Keratinocyte (primary cell): ENCODE measurements at regions not wholly inside any gene's neighbourhood (a gene's known extent, or its start where the extent isn't known, plus 50 kb on each side); places are given as distances from the start of the nearest gene placed in this dataset.

Experiments
- DNase-seq: peaks from one replicate; pipeline ENCODE4 v3.0.0-alpha.2; 2011; ENCODE audit warnings: low read depth, missing footprints, low spot score
- FAIRE-seq: peaks from 2 replicates; lab custom pipeline; 2011; peaks lifted over from hg19 to GRCh38; lab: Jason Lieb, UNC
- H2AFZ ChIP-seq: 2 replicates; pipeline ENCODE4 v1.6.0; 2012; ENCODE audit warnings: low read length, control low read depth, inconsistent platforms; ENCODE audit not compliant: control insufficient read depth
- H3K27ac ChIP-seq: 2 replicates; pipeline ENCODE4 v1.5.1; 2011; ENCODE audit warnings: low read length; ENCODE audit not compliant: control insufficient read depth, insufficient read depth
- H3K27me3 ChIP-seq: 3 replicates; pipeline ENCODE4 v1.6.0; 2011; ENCODE audit warnings: low read length; ENCODE audit not compliant: control insufficient read depth, insufficient read depth; ENCODE audit errors: extremely low read depth
- H3K36me3 ChIP-seq, 2 experiments: 2 replicates in 1 of 2; 3 replicates in 1 of 2; pipeline ENCODE4 v1.5.1; 2011; ENCODE audit warnings: low read length in 2 of 2, mild to moderate bottlenecking in 1 of 2; ENCODE audit not compliant: control insufficient read depth in 2 of 2, insufficient read depth in 2 of 2; ENCODE audit errors: extremely low read depth in 1 of 2
- H3K4me1 ChIP-seq: 3 replicates; pipeline ENCODE4 v1.5.1; 2011; ENCODE audit warnings: low read length; ENCODE audit not compliant: control insufficient read depth, insufficient read depth; ENCODE audit errors: extremely low read depth
- H3K4me2 ChIP-seq: 3 replicates; pipeline ENCODE4 v1.6.0; 2011; ENCODE audit warnings: low read depth, low read length; ENCODE audit not compliant: control insufficient read depth, insufficient read depth; ENCODE audit errors: extremely low read depth
- H3K4me3 ChIP-seq, 3 experiments: fragments of 200-600 bp in 1 of 3; sonication (generic) in 1 of 3; 2 replicates in 2 of 3; 3 replicates in 1 of 3; pipeline ENCODE4 v1.5.1; 2011 to 2016; ENCODE audit warnings: low read length in 3 of 3, mild to moderate bottlenecking in 3 of 3, control low read depth in 2 of 3, inconsistent platforms in 1 of 3, low read depth in 1 of 3, mixed read lengths in 1 of 3, mixed run types in 1 of 3, moderate library complexity in 1 of 3; ENCODE audit not compliant: control insufficient read depth in 2 of 3, insufficient read depth in 2 of 3; ENCODE audit errors: extremely low read depth in 1 of 3
- H3K79me2 ChIP-seq: 2 replicates; pipeline ENCODE4 v1.6.0; 2012; ENCODE audit warnings: low read length; ENCODE audit not compliant: control insufficient read depth, insufficient read depth
- H3K9ac ChIP-seq: 3 replicates; pipeline ENCODE4 v1.6.0; 2011; ENCODE audit warnings: low read length; ENCODE audit not compliant: control insufficient read depth, insufficient read depth; ENCODE audit errors: extremely low read depth
- H3K9me1 ChIP-seq: 3 replicates; pipeline ENCODE4 v1.6.0; 2011; ENCODE audit warnings: low read length; ENCODE audit not compliant: control insufficient read depth, insufficient read depth; ENCODE audit errors: extremely low read depth
- H3K9me3 ChIP-seq: 2 replicates; pipeline ENCODE4 v1.5.1; 2012; ENCODE audit warnings: low read depth, low read length; ENCODE audit not compliant: control insufficient read depth
- H4K20me1 ChIP-seq: 3 replicates; pipeline ENCODE4 v1.6.0; 2011; ENCODE audit warnings: low read length; ENCODE audit not compliant: control insufficient read depth, insufficient read depth; ENCODE audit errors: extremely low read depth
- EZH2 ChIP-seq: IDR thresholded peaks from one replicate; pipeline ENCODE4 v1.6.1; 2012; ENCODE audit warnings: inconsistent platforms, mild to moderate bottlenecking, low read length, moderate library complexity
- dilution Hi-C: fragments of 300-500 bp; cut with MboI; formaldehyde crosslinking; loops from one replicate; pipeline ENCODE4 v1.7.0; 2020; ENCODE audit warnings: low sequenced_read_pairs; ENCODE audit not compliant: extremely low pct_ligation_motif_present
- TF ChIP-seq, protein P1 (sequence below), 3 experiments: IDR thresholded peaks in 1 of 3; conservative IDR thresholded peaks in 1 of 3; optimal IDR thresholded peaks in 1 of 3; 2 replicates in 2 of 3; 3 replicates in 1 of 3; pipeline versions ENCODE3 to v1.5.1; 2011; ENCODE audit warnings: low read length in 3 of 3, mild to moderate bottlenecking in 3 of 3, moderate library complexity in 2 of 3, control low read depth in 1 of 3, inconsistent platforms in 1 of 3; ENCODE audit not compliant: insufficient read depth in 2 of 3; ENCODE audit errors: extremely low read depth in 1 of 3

DNA sequence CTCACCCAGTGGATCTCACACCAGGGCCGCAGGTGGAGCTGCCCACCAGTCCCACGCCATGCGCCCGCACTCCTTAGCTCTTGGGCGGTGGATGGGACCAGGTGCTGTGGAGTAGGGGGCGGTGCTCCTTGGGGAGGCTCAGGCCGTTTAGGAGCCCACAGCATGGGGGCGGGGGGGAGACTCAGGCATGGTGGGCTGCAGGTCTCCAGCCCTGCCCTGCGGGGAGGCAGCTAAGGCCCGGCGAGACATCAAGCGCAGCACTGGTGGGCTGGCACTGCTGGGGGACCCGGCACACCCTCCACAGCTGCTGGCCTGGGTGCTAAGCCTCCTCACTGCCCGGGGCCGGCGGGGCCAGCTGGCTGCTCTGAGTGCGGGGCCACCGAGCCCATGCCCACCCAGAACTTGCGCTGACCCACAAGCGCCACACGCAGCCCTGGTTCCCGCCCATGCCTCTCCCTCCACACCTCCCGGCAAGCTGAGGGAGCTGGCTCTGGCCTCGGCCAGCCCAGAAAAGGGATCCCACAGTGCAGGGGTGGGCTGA is 312.9 kb upstream of the GIMD1 start:
- TF ChIP-seq, protein P1, sequence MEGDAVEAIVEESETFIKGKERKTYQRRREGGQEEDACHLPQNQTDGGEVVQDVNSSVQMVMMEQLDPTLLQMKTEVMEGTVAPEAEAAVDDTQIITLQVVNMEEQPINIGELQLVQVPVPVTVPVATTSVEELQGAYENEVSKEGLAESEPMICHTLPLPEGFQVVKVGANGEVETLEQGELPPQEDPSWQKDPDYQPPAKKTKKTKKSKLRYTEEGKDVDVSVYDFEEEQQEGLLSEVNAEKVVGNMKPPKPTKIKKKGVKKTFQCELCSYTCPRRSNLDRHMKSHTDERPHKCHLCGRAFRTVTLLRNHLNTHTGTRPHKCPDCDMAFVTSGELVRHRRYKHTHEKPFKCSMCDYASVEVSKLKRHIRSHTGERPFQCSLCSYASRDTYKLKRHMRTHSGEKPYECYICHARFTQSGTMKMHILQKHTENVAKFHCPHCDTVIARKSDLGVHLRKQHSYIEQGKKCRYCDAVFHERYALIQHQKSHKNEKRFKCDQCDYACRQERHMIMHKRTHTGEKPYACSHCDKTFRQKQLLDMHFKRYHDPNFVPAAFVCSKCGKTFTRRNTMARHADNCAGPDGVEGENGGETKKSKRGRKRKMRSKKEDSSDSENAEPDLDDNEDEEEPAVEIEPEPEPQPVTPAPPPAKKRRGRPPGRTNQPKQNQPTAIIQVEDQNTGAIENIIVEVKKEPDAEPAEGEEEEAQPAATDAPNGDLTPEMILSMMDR (optimal IDR thresholded peaks at IDR 0.05 in 1 of 3, IDR thresholded peaks at IDR 0.05 in 1 of 3, conservative IDR thresholded peaks at IDR 0.05 in 1 of 3; ENCODE audit: extremely low read depth in 1 of 3, insufficient read depth in 2 of 3, low read length in 3 of 3): no peak
- TF ChIP-seq EZH2: no peak
- Histone ChIP-seq H2AFZ (no peak overlapping the region), H3K79me2 (no peaks in the 10 kb centered on the region), H3K27me3 (no peaks in the 10 kb centered on the region), H3K9me3 (no peaks in the 10 kb centered on the region), H3K36me3 (no peaks in the 10 kb centered on the region), H3K4me2 (no peak overlapping the region), H3K4me3 (no peak overlapping the region), H4K20me1 (no peaks in the 10 kb centered on the region), H3K4me1 (no peaks in the 10 kb centered on the region), H3K9me1 (no peaks in the 10 kb centered on the region), H3K9ac (no peak overlapping the region), H3K27ac (no peak overlapping the region)
- DNase-seq (no peak), FAIRE-seq (no peak)
- dilution Hi-C loops: no loop called here

- Histone ChIP-seq H3K4me3 (no peak overlapping the region), H3K4me1 (no peaks in the 10 kb centered on the region), H3K27ac (no peak overlapping the region), H3K79me2 (no peaks in the 10 kb centered on the region), H3K4me2 (no peak overlapping the region), H4K20me1 (no peaks in the 10 kb centered on the region), H3K27me3 (no peaks in the 10 kb centered on the region), H3K9ac (no peak overlapping the region), H2AFZ (no peak overlapping the region), H3K9me1 (no peaks in the 10 kb centered on the region), H3K36me3 (no peaks in the 10 kb centered on the region), H3K9me3 (no peaks in the 10 kb centered on the region)
- TF ChIP-seq, protein P1 (optimal IDR thresholded peaks at IDR 0.05 in 1 of 3, IDR thresholded peaks at IDR 0.05 in 1 of 3, conservative IDR thresholded peaks at IDR 0.05 in 1 of 3; ENCODE audit: extremely low read depth in 1 of 3, insufficient read depth in 2 of 3, low read length in 3 of 3): no peak
- no peak for TF ChIP-seq EZH2
- no peak for FAIRE-seq
- DNase-seq: no peak
- dilution Hi-C loops: no loop called here
Observed at GRCh38 chr4:106679063-106679462, 310.5 kb upstream of the GIMD1 start.
